ENCODE measurements at regions not wholly inside any gene's neighbourhood (a gene's known extent, or its start where the extent isn't known, plus 50 kb on each side); places are given as distances from the start of the nearest gene placed in this dataset.

GRCh38 chr6:138000941-138001340 lies 106.3 kb downstream of the PERP start:
- TF ChIP-seq CTCF (IDR thresholded peaks at IDR 0.05) (no peak), POLR2AphosphoS5 (IDR thresholded peaks at IDR 0.05; ENCODE audit: low read depth, low read length) (no peak), SIN3A (IDR thresholded peaks at IDR 0.05; ENCODE audit: borderline replicate concordance, insufficient read depth, low read depth, low read length) (no peak), REST (IDR thresholded peaks at IDR 0.05; ENCODE audit: insufficient read depth in 1 of 2, low read depth in 2 of 2, low read length in 1 of 2) (no peak)

Measured in Panc1 (cell line).